Ishikawa (cell line): ENCODE measurements at regions not wholly inside any gene's neighbourhood (a gene's known extent, or its start where the extent isn't known, plus 50 kb on each side); places are given as distances from the start of the nearest gene placed in this dataset.

Experiments used
- CEBPB ChIP-seq: IDR thresholded peaks from 2 replicates; pipeline ENCODE4 v1.6.1; 2012
- CREB1 ChIP-seq: IDR thresholded peaks from 2 replicates; pipeline ENCODE4 v1.6.1; 2012; ENCODE audit warnings: low read depth
- EGR1 ChIP-seq: IDR thresholded peaks from 2 replicates; pipeline ENCODE4 v1.6.1; 2012
- EP300 ChIP-seq: IDR thresholded peaks from 2 replicates; pipeline ENCODE4 v1.6.1; 2012; ENCODE audit warnings: borderline replicate concordance
- FOXM1 ChIP-seq: IDR thresholded peaks from 2 replicates; pipeline ENCODE4 v1.6.1; 2012; ENCODE audit warnings: low read depth, borderline replicate concordance
- MAX ChIP-seq: IDR thresholded peaks from 2 replicates; pipeline ENCODE4 v1.6.1; 2012
- RAD21 ChIP-seq: IDR thresholded peaks from 2 replicates; pipeline ENCODE4 v1.6.1; 2012; ENCODE audit warnings: low read depth
- REST ChIP-seq: IDR thresholded peaks from 2 replicates; pipeline ENCODE4 v1.6.1; 2012; ENCODE audit warnings: low read depth, mild to moderate bottlenecking
- TAF1 ChIP-seq: IDR thresholded peaks from 2 replicates; pipeline ENCODE4 v1.6.1; 2012; ENCODE audit warnings: low read depth, mild to moderate bottlenecking
- TCF12 ChIP-seq: IDR thresholded peaks from 2 replicates; pipeline ENCODE4 v1.6.1; 2012; ENCODE audit warnings: low read depth
- ZBTB7A ChIP-seq: IDR thresholded peaks from 2 replicates; pipeline ENCODE4 v1.6.1; 2012; ENCODE audit warnings: low read depth

GRCh38 chr14:43119672-43120071, 1387.4 kb downstream of the FSCB start:
- TF ChIP-seq TAF1: no peak
- TF ChIP-seq RAD21: no peak
- TF ChIP-seq ZBTB7A: no peak
- TF ChIP-seq MAX: no peak
- no peak for TF ChIP-seq EP300
- no peak for TF ChIP-seq EGR1
- no peak for TF ChIP-seq REST
- no peak for TF ChIP-seq FOXM1
- TF ChIP-seq CEBPB: no peak
- TF ChIP-seq CREB1: no peak
- TF ChIP-seq TCF12: no peak
